Frontal cortex (tissue), 3 donors: ENCODE measurements at regions not wholly inside any gene's neighbourhood (a gene's known extent, or its start where the extent isn't known, plus 50 kb on each side); places are given as distances from the start of the nearest gene placed in this dataset.

ENCODE experiments used
- DNase-seq, 2 donors: peaks; one replicate each; pipeline ENCODE4 v3.0.0; 2012; ENCODE audit warnings: low spot score in 2 of 2
- FAIRE-seq: peaks from 2 replicates; lab custom pipeline; 2012; peaks lifted over from hg19 to GRCh38; lab: Jason Lieb, UNC
- donor health status: control.
- donor health status: control.
- donor health status: control.

DNA sequence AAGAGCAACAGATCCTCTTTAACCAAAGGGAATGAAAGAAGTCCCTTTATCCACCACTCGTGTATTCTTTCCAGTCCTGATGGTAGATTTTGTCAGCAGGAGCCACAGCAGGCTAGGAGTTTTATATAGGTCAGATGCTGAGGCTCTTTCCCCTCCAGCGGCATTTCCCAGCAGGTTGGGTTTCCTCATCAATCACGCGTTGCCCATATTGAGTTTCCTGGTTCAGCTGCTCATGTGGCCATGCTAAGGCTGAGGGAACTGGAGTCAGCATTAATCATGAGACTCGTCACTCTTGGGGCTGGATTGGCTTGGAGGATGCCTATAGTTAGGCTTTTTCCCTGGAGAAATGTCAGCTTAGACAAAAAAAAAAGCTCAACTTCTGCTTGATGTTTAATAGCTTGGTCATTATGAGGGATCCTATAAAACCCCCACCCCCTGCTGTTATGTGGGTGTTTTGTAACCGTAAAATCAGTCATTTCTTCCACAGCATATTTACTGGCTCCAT, 193.4 kb upstream of the GAS1 start:
- DNase-seq, result no peak
- FAIRE-seq, result no peak

DNA sequence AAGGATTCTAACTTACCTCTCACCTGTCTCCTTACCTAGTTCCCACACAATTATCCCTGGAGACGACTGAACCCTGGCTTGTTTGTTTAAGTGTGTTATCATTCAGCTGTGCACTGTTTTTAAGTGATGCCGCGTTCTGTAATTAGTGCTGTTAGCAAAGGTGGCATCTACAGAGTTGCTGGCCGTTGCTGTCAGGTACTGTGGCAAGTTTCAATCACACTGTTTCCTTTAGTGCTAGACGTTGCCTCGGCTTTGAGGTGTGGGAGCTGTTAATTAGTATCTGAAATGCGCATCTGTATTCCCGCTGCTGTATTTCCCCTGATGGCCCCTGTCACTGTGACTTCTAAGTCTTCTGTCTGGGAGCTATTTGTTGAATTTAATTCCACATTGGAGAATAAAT, 193.8 kb upstream of the GAS1 start:
- DNase-seq, result no peak

DNA sequence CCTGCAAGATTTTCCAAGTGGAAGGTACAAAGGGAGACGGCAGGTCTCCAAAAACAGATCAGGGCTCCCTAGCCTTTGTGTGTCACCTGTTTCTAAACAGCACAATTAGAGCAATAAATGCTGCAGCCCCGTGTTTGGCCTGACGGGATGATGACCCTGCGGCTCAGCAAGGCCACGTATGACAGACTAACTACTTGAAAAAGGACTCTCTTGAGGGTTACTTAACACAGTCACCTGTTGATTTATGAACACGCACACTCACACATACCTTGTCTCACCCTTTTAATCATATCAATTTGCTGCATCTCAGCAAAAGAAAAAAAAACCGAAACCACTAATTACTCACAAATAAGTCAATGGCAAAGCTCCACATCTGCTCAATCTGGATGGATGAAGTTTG, 199.6 kb upstream of the GAS1 start:
- no peak for DNase-seq
- FAIRE-seq, result no peak

More for the DNA sequence above, 193.8 kb upstream of the GAS1 start:
- FAIRE-seq, result no peak

DNA sequence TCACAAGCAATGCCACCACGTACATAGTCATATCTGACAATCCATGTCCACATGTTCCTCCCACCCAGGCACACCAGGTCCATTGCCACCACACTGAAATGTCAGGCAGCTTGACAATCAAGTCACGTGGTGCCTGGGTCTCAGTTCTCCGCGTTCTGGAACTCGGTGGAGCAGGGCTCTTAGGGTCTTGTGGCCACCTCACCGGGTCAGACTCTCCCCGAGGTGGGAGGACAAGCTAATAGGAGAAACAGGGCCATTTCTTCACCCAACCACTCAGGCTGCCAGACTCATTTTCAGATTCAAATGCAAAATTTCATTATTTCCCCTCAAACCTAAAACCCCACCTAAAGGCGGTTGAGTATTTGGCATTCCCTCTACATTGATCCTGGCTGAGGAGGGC, 200.5 kb upstream of the GAS1 start:
- no peak for DNase-seq
- no peak for FAIRE-seq

DNA sequence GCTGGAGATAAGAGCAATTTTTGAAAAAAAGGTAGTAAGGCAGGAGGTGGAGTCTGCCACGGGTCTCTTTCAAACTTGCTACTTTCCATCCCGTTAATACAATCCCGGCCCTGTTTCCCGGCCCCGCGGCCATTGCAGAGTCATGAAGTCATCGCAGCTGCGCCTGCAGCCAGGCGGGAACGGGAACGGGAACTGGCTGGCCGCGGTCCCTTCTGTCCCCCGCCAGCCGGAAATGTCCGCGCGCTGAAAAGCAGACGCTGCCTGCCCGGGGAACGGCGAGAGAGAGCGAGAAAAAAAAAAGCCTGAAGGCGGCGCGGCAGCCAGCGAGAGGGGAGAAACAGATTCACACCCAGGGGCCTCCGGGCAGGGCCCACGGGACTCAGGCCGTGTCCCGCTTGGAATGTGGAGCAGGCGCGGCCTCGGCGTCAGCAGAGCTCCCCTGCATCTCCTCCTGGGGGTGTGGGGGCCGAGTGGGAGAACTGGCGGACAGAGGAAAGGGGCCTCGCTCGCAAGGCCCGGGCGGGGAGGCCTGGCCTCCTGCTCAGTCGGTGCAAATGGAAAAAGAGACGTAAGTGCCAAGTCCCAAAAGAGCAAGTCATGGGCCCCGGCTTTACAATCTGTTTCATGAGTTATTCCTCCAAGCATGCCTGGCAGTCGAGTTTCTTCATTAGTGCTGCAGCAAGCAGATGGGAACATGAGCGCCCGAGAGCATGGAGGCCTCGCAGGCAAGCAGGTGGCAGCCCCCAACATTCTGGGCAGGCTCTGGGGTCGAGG, 201.2 kb upstream of the GAS1 start:
- DNase-seq (peak; percentile 58 to 70), FAIRE-seq (no peak)

DNA sequence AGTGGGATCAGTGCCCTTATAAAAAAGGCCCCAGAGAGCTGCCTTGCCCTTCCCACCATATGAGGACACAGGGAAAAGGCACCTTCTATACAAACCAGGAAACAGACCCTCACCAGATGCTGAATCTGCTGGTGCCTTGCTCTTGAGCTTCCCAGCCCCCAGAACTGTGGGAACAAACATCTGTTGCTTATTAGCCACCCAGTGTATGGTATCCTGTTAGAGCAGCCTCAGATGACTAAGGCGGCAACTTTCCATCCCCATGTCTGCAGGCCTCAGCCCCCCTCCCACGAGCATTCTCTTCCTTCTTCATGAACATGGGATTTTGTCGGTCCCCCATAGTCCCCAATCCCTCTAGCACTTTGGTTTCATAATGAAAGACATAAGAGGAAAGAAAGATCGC, 202.5 kb upstream of the GAS1 start:
- DNase-seq (no peak), FAIRE-seq (no peak)

DNA sequence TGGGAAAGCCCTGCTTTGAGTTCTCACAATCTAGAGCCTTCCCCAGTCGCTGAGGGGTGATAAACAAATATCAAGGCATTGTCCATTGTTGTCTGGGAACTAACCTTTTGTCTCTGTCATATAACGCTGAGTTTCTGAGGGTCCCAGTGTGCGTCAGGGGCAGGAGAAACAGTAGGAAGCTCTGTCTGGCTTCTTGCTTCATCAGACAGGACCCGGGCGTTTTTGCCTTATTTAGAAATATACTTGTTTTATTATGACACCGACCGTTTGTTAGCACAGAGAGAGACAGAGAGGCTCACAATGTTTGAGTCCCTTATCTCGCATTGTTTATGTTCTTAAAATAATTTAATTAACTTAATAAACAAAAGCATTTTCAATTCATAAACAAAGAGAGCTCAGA, 204.9 kb upstream of the GAS1 start:
- DNase-seq (no peak), FAIRE-seq (no peak)

DNA sequence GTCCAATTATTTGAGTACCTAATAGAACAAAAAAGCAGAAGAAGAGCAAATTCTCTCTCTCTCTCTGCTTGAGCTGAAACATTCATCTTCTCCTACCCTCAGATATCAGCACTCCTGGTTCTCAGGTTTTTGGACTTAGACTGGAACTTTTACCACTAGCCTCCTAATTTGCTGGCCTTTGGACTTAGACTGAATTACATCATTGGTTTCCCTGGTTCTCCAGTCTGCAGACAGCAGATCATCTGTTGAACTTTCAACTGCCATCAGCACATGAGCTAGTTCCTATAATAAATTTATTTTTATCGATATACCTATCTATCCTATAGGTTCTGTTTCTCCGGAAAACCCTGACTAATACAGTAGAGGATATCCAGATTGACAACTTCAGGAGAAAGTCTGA, 208.9 kb upstream of the GAS1 start:
- DNase-seq (no peak), FAIRE-seq (no peak)

DNA sequence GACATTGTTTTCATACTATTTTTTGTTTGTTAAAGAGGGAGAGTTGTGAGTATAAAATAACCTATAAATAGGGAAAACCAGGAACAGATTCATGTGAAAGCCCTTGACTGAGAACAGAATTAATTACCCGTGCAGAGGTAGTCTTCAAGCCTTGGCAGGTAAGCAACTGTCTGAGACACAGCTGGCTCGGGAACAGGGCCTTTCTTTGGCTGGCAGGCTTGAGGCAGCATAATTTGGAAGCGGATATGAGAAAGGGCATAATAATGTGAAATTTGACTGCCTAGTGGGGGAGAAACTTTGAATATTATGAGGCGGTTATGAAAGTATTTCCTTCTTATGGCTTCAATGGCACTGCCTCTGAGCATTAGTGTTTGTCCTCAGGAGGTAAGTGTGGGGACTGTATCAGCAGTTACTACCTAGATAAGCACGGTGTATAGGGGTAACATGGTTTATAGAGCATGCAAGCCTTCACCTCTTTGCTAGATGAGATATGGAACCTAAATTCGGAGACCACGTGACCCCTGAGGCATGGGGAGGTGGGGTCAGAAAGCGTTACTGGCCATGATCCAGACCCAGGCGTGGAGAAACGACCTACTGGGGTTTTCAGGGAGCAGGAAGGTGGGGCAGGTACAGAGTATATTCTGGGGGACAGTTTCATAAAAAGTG, 210.2 kb upstream of the GAS1 start:
- DNase-seq (no peak), FAIRE-seq (no peak)

DNA sequence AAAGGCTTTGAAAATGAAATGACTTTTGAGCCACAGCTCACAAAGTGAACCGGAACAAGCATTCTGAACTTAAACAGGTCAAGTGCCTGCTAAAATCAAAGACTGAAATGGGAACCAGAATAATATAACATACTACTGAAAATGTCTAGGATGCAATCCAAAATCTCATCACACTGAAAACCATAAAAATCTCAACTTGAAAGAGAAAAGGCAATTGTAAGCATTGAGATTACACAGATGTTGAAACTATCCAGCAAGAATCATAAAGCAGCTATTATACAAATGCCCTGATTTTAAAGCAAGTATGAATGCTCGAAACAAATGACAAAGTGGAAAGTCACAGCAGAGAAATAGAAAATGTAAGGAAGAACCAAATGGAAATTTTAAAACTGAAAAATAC, 211.5 kb upstream of the GAS1 start:
- no peak for FAIRE-seq
- DNase-seq, result no peak

DNA sequence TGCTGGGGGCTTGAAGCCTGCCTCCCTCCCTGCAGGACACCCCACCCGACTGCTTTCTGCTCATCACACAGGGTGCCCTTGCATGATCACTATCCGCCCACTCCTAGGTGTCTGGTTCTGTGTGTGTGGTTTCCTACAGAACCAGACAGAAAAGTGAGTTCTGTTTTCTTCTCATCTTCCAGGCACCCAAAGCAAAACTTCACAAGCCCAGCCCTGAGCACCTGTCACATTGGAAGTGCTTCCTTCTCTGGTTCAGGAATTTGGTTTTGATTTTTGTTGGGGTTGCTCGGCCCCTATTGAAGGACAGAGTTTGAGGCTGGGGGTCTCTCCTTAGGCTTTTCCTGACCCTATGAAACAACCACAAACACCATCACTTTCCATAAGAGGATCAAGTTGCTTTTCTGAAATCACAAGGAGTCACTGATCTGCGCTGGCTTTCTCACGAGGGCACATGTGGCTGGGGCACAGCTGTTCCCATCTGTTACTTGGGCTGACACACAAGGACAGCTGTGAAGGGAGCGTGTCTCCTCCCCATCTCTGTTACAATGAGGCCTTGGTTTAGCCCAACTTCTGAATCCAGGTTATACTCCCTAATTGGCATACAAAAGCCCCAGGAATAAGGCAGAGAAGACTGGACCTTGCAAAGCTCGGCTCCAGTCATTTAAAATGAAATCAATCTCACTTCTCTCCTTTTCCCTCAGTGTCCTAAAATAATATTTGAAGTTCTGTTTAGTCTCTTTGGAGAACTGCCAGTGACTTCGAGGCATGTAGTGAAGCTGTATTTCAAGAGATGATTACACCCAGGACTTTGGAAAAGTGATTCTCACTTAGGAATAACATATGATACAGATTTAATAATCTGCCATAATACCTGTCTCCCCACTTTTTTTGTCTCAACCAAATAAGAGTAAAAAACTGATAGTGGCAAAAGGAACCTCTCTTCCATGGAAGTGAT, 213.1 kb upstream of the GAS1 start:
- DNase-seq, result no peak
- FAIRE-seq, result no peak

DNA sequence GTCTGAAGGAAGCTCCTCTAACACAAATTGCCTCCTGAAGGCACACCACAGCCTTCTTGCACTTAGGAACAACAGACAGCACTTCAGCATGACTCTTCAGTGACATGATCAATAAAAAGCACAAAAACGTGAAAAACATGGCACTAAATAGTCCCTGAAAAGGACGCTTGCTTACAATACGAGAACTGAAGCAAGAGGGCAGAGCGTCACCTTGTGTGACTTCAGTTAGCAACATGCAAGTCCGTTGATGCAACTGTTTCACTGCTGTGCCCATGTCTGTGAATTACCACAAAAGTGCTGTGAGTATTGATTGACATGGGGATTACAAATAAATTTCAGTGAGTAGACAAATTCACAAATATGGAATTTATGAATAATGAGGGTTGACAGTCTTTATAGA, 219.9 kb upstream of the GAS1 start:
- DNase-seq (no peak), FAIRE-seq (no peak)

DNA sequence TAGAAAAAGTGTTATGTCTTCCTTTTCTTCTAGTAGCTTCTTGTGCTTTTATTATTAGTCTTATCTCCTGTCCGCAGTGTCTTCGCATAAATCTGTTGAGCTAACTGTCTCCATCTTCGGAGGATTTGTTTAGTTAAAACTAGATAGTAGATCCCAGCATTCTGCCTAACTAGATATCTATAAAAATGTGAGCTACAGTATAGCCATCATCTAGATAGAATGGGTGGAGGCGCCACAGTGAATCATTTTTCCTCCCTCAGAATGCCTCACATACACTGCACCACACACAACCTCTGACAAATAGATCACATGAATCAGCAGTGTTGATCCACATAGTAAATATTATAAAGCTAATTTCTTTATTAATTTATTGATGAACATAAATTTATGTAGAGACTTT, 220.3 kb upstream of the GAS1 start:
- FAIRE-seq (no peak), DNase-seq (no peak)

DNA sequence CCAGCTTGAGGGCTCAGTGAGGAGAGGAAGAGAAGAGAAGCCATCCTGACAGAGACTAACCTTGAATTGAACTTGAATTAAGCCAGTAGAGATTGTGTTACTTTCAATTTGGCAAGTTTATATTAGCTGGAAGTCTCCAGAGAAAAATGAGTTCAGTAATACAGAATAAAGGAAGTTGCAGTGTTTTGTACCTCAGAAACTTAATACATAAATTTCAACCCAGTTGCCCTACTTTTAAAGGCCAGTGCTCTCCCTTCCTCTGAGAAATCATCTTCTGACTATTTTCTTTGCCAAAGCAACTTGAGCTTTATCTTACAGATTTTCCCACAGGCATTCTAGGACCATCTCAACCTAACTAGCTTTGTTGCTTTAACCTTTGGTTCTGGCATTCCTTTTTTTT, 231.0 kb upstream of the GAS1 start:
- FAIRE-seq, result no peak
- no peak for DNase-seq

DNA sequence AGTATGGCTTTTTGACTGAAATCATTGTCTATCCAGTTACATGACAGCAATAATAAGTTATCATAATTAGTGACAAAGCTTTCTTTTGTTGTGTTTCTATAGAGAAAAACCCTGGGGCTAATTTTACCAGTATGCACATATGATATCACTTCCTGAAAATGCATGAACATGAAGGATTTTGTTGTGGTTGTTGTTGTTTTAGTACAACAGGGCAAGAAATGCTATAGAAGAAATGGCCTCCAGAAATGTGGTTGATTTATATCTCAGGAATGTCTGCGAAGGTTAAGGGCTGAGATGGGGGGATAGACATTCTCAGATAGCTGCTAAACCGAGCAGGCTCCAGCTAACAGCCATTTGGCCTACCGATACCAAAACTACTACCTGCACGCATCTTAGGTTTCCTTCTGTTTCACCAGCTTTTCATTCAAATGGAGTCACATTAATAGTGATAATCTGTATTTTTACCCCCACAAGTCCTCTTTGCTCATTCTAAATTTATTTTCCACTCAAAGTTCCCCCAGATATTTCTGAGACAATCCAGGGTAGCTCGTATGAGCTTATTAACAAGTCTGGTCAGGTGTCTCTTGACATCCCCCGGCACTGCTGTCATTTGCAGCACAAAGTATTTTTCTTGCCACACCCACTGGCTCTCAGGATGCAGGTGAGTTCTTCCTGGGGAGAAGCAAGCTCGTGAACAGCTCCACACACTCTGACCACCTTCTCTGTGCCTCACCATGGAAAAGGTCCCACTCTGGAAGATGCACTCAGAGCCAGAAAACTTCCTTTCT, 232.4 kb upstream of the GAS1 start:
- DNase-seq (no peak), FAIRE-seq (no peak)

DNA sequence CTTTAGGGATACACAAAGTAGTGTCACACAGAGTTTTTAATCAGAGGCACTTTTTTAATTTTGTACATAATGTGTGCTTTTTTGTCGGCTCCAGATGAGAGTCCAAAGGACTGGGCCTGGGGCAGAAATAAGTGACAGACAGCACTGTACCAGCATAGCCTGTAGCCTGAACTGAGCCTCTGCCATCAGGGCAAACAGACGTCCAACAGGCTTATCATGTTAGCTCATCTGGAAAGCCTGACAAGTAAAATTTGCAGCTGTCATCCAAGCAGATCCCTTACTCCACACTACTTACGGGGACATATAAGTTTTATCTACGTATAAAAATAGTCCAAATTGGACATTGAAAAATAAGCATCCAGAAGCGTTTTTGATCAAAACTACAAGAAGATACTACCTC, 233.1 kb upstream of the GAS1 start:
- no peak for FAIRE-seq
- no peak for DNase-seq

DNA sequence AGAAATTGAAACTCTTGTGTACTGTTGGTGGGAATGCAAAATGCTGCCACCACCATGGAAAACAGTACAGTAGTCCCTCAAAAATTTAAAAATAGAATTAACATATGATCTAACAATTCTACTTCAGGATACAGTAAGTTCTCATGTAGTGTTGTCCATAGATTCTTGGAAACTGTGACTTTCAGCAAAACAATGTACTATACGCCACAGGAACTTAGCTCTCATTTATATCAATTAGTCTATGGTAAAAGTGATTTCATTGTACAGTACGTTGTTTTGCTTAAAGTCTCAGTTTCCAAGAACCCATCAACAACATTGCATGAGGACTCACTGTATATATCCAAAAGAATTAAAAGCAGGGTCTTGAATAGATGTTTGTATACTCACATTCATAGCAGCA, 233.5 kb upstream of the GAS1 start:
- FAIRE-seq (no peak), DNase-seq (no peak)

DNA sequence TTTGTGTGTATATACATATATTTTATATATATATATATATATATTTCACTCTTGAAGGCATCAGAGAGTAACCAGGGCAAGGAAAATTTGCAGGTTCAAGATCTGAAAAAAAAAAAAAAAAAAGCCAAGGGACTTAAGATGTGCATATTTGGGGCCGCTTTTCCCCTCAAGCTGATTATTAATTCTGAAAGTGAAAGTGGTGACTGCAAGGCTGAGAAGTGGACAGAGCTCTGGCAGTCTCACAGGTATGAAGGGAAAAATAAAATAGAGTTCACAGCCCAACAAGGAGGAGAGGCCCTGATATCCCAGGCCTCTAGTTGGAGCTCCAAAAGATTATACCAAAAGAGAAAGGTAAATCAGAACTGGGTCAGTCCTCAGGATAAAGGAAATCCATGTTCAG, 234.4 kb upstream of the GAS1 start:
- DNase-seq (no peak), FAIRE-seq (no peak)

DNA sequence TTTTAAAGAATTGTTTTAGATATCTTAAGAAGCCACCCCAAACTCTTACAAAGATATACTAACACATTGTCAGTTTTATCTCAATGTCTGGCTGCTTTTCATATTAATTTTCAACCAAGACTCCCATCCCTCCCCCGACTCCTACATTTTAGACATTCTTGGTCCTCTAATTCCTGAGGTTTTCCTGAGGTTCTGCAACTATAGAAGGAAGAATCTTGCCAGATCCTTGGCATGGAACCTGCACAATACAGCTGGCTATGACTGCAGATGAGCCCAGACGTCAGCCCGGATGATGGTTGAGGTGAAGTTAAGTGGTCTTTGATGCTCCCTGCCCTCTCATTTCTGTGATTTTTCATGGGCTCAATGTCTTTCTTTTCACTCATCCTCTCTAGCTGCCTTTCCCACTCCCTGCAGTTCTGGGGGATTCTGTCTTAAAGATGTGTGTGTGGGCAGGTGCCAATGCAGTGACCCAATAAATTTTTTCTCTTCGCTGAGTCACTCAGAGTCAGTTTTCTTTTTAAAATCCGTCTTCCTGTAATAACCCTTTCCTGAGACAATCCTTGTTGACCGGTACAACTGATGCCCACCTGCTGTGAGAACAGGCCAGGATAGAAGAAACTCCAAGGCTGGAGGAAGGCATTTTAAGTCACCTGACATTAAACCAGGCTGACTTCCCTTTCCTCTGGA, 237.8 kb upstream of the GAS1 start:
- no peak for FAIRE-seq
- DNase-seq, result no peak
